Colonic mucosa (tissue), 4 donors: ENCODE measurements at regions not wholly inside any gene's neighbourhood (a gene's known extent, or its start where the extent isn't known, plus 50 kb on each side); places are given as distances from the start of the nearest gene placed in this dataset.

Experiments used
- DNase-seq: peaks from one replicate; pipeline ENCODE4 v3.0.0-alpha.2; 2020
- H3K27ac ChIP-seq: fragments of 200-600 bp; one replicate; pipeline ENCODE4 v1.8.0; 2021
- H3K27me3 ChIP-seq: fragments of 200-600 bp; one replicate; pipeline ENCODE4 v1.8.0; 2021
- H3K36me3 ChIP-seq: fragments of 200-600 bp; one replicate; pipeline ENCODE4 v1.8.0; 2021
- H3K4me1 ChIP-seq: fragments of 200-600 bp; one replicate; pipeline ENCODE4 v1.8.0; 2021; ENCODE audit warnings: mild to moderate bottlenecking
- H3K4me3 ChIP-seq: fragments of 200-600 bp; one replicate; pipeline ENCODE4 v1.8.0; 2021
- H3K9ac ChIP-seq, 2 donors: one replicate each; pipeline ENCODE4 v1.7.0; 2013; ENCODE audit warnings: control low read depth in 2 of 2, low read depth in 2 of 2, low read length in 2 of 2
- H3K9me3 ChIP-seq: fragments of 200-600 bp; one replicate; pipeline ENCODE4 v1.8.0; 2021
- CTCF ChIP-seq: fragments of 200-600 bp; IDR thresholded peaks from one replicate; pipeline ENCODE4 v1.8.0; 2022; ENCODE audit warnings: antibody characterized with exemption, mild to moderate bottlenecking
- intact Hi-C: fragments of 100-400 bp; cut with DNase I; formaldehyde crosslinking; loops from one replicate; pipeline ENCODE4 v1.14.1; 2022
- donor health status: healthy.
- donor health status: DM: no; HTN: no; CAD: no.
- donor health status: DM: no; HTN: no; CAD: no.

GRCh38 chr12:125206711-125207110, 141.5 kb downstream of the AACS start:
- intact Hi-C loops = no loop called here
- DNase-seq = no peak
- Histone ChIP-seq H3K4me1 (no peaks in the 10 kb centered on the region), H3K9me3 (no peaks in the 10 kb centered on the region), H3K4me3 (no peak overlapping the region), H3K27ac (no peak overlapping the region), H3K27me3 (no peaks in the 10 kb centered on the region), H3K9ac (no peak overlapping the region), H3K36me3 (no peaks in the 10 kb centered on the region)
- TF ChIP-seq CTCF = no peak

- no peak overlapping the region for H3K27ac ChIP-seq
- no peak for TF ChIP-seq CTCF
- intact Hi-C loops = no loop called here
- DNase-seq = no peak
- no peak overlapping the region for H3K9ac ChIP-seq
- H3K27me3 ChIP-seq = no peaks in the 10 kb centered on the region
- no peaks in the 10 kb centered on the region for H3K4me1 ChIP-seq
- no peak overlapping the region for H3K4me3 ChIP-seq
- H3K9me3 ChIP-seq = no peaks in the 10 kb centered on the region
- no peaks in the 10 kb centered on the region for H3K36me3 ChIP-seq
Measured at GRCh38 chr12:125208334-125208733, 143.1 kb downstream of the AACS start.

- Histone ChIP-seq H3K27ac (no peak overlapping the region), H3K9ac (no peak overlapping the region), H3K4me1 (no peaks in the 10 kb centered on the region), H3K4me3 (no peak overlapping the region), H3K36me3 (no peaks in the 10 kb centered on the region), H3K9me3 (no peaks in the 10 kb centered on the region), H3K27me3 (no peaks in the 10 kb centered on the region)
- intact Hi-C loops = no loop called here
- TF ChIP-seq CTCF = no peak
- DNase-seq = no peak
Measured at GRCh38 chr12:125208942-125209341, 143.7 kb downstream of the AACS start.

- DNase-seq = no peak
- H3K27me3 ChIP-seq = no peaks in the 10 kb centered on the region
- H3K4me1 ChIP-seq = no peaks in the 10 kb centered on the region
- intact Hi-C loops = no loop called here
- H3K27ac ChIP-seq = no peak overlapping the region
- no peak for TF ChIP-seq CTCF
- H3K9ac ChIP-seq = no peak overlapping the region
- H3K9me3 ChIP-seq = no peaks in the 10 kb centered on the region
- H3K36me3 ChIP-seq = no peaks in the 10 kb centered on the region
- no peak overlapping the region for H3K4me3 ChIP-seq
Measured at GRCh38 chr12:125210104-125210755, 145.0 kb downstream of the AACS start.

GRCh38 chr12:125211464-125211863, 146.2 kb downstream of the AACS start:
- Histone ChIP-seq H3K27ac (no peak overlapping the region), H3K9ac (no peak overlapping the region), H3K4me1 (no peaks in the 10 kb centered on the region), H3K36me3 (no peaks in the 10 kb centered on the region), H3K9me3 (no peaks in the 10 kb centered on the region), H3K4me3 (no peak overlapping the region), H3K27me3 (no peaks in the 10 kb centered on the region)
- no peak for DNase-seq
- no peak for TF ChIP-seq CTCF
- intact Hi-C loops = no loop called here
